ENCODE measurements at regions not wholly inside any gene's neighbourhood (a gene's known extent, or its start where the extent isn't known, plus 50 kb on each side); places are given as distances from the start of the nearest gene placed in this dataset.

- TF ChIP-seq CTCF (IDR thresholded peaks at IDR 0.05) (no peak), KDM5A (IDR thresholded peaks at IDR 0.05) (no peak), POLR2A (IDR thresholded peaks at IDR 0.05; ENCODE audit: low read length) (no peak), RFX5 (IDR thresholded peaks at IDR 0.05) (no peak), ESRRA (IDR thresholded peaks at IDR 0.05; ENCODE audit: borderline replicate concordance, low read length) (no peak), EP300 (IDR thresholded peaks at IDR 0.05) (no peak), CHD2 (IDR thresholded peaks at IDR 0.05; ENCODE audit: low read length, partially characterized antibody) (no peak)
These were observed 172.4 kb upstream of the SSTR4 start for GRCh38 chr20:22862671-22863230.
